Activated T-cell treated with anti-CD3 and anti-CD28 coated beads for 24 hours (primary cell): ENCODE measurements at regions not wholly inside any gene's neighbourhood (a gene's known extent, or its start where the extent isn't known, plus 50 kb on each side); places are given as distances from the start of the nearest gene placed in this dataset.

Source experiments
- DNase-seq: peaks from one replicate; pipeline ENCODE4 v3.0.0-alpha.2; 2020; ENCODE audit warnings: low read depth

GRCh38 chr13:73397496-73398305 is 338.9 kb downstream of the KLF5 start:
- no peak for DNase-seq

GRCh38 chr13:73394066-73394465 is 335.3 kb downstream of the KLF5 start:
- DNase-seq = no peak

GRCh38 chr13:73390100-73390499 is 331.3 kb downstream of the KLF5 start:
- no peak for DNase-seq

- no peak for DNase-seq
These were observed 329.8 kb downstream of the KLF5 start for GRCh38 chr13:73388586-73388985.

- no peak for DNase-seq
These were observed 328.5 kb downstream of the KLF5 start for GRCh38 chr13:73387318-73387717.

GRCh38 chr13:73385848-73386247 is 327.0 kb downstream of the KLF5 start:
- DNase-seq = no peak

- DNase-seq = no peak
These were observed 314.1 kb downstream of the KLF5 start for GRCh38 chr13:73372666-73373627.

GRCh38 chr13:73370066-73370465 is 311.3 kb downstream of the KLF5 start:
- no peak for DNase-seq

- DNase-seq = no peak
These were observed 310.3 kb downstream of the KLF5 start for GRCh38 chr13:73369095-73369494.

- no peak for DNase-seq
These were observed 309.8 kb downstream of the KLF5 start for GRCh38 chr13:73368608-73369007.

GRCh38 chr13:73367886-73368285 is 309.1 kb downstream of the KLF5 start:
- DNase-seq = no peak

GRCh38 chr13:73366241-73366640 is 307.4 kb downstream of the KLF5 start:
- DNase-seq = no peak

- no peak for DNase-seq
These were observed 306.9 kb downstream of the KLF5 start for GRCh38 chr13:73365681-73366080.

GRCh38 chr13:73365252-73365651 is 306.4 kb downstream of the KLF5 start:
- no peak for DNase-seq

- no peak for DNase-seq
These were observed 305.9 kb downstream of the KLF5 start for GRCh38 chr13:73364736-73365135.

GRCh38 chr13:73358606-73359095 is 299.8 kb downstream of the KLF5 start:
- DNase-seq = no peak

- DNase-seq = no peak
These were observed 296.3 kb downstream of the KLF5 start for GRCh38 chr13:73355134-73355533.

- DNase-seq = no peak
These were observed 292.9 kb downstream of the KLF5 start for GRCh38 chr13:73351730-73352129.

GRCh38 chr13:73341748-73342147 is 282.9 kb downstream of the KLF5 start:
- DNase-seq = no peak

GRCh38 chr13:73340069-73340468 is 281.3 kb downstream of the KLF5 start:
- DNase-seq = no peak

GRCh38 chr13:73339086-73339485 is 280.3 kb downstream of the KLF5 start:
- no peak for DNase-seq

GRCh38 chr13:73338389-73338788 is 279.6 kb downstream of the KLF5 start:
- no peak for DNase-seq

GRCh38 chr13:73337532-73337931 is 278.7 kb downstream of the KLF5 start:
- DNase-seq = no peak
